GM21367 (cell line): ENCODE measurements at regions not wholly inside any gene's neighbourhood (a gene's known extent, or its start where the extent isn't known, plus 50 kb on each side); places are given as distances from the start of the nearest gene placed in this dataset.
"Not testable (repeated sequence)": the region's sequence is repeated elsewhere in the genome, so short reads cannot be mapped to it uniquely, and the experiment has no call there.

Experiments used
- ATAC-seq: cut with Tn5 transposase; IDR thresholded peaks from one replicate; pipeline ENCODE4 v1.9.1; 2021; ENCODE audit not compliant: unreplicated experiment

DNA sequence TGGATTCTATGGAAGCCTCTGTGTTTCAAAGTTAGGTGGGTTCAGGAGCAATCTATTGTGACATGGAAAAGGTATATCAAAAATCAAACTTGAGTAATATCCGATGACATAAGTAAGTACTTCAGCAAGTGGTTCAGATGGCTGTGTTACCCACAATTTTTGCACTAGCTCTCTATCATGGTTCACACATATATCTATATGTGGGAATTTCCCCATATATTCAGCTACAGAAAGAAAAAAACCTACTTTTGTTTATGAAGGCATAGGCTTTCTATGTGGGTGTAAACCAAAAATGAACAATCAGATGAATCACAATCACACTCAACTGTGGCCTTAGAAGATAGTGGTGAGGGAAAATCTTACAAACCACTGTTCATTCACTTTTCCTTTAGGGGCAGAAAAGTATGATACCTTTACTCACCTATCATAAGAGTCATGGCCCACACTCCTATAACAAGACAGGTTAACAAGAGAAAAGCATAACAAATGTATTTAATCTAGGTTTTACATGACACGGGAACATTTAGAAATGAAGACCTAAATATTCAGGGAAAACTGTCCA lies 449.6 kb upstream of the HTR1E start:
- ATAC-seq = no peak

DNA sequence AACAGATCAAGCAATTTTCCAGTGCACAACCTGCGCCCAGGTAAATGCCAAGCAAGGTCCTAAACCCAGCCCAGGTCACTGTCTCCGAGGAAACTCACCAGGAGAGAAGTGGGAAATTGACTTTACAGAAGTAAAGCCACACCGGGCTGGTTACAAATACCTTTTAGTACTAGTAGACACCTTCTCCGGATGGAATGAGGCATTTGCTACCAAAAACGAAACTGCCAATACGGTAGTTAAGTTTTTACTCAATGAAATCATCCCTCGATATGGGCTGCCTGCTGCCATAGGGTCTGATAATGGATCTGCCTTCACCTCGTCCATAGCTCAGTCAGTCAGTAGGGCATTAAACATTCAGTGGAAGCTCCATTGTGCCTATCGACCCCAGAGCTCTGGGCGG lies 459.0 kb upstream of the HTR1E start:
- not testable (repeated sequence) for ATAC-seq

DNA sequence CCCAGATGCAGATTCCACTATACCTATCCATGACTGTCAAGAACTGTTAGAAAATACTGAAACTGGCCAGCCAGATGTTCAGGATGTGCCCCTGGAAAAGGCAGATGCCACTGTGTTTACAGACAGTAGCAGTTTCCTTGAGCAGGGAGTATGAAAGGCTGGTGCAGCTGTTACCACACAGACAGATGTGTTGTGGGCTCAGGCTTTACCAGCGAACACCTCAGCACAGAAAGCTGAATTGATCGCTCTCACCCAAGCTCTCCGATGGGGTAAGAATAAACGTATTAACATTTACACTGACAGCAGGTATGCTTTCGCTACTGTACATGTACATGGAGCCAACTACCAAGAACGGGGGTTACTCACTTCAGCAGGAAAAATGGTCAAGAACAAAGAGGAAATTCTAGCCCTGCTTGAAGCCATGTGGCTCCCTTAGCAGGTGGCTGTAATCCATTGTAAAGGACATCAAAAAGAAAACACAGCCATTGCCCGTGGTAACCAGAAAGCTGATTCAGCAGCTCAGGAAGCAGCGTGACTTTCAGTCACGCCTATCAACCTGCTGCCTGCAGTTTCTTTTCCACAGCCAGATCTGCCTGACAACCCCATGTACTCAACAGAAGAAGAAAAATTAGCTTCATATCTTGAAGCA lies 459.7 kb upstream of the HTR1E start:
- no peak for ATAC-seq

DNA sequence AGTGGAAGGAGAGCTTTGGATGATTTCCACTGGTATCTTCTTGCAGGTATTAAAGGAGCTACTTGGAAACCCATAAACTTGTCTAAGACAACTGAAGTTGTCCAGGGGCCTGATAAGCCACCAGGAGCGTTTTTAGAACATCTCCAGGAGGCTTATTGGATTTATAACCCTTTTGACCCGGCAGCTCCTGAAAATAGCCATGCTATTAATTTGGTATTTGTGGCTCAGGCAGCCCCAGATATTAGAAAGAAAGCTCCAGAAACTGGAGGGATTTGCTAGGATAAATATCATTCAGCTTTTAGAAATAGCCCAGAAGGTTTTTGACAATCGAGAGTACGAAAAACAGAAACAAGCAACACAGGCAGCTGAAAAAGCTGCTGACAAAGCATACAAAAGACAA lies 461.0 kb upstream of the HTR1E start:
- no peak for ATAC-seq

DNA sequence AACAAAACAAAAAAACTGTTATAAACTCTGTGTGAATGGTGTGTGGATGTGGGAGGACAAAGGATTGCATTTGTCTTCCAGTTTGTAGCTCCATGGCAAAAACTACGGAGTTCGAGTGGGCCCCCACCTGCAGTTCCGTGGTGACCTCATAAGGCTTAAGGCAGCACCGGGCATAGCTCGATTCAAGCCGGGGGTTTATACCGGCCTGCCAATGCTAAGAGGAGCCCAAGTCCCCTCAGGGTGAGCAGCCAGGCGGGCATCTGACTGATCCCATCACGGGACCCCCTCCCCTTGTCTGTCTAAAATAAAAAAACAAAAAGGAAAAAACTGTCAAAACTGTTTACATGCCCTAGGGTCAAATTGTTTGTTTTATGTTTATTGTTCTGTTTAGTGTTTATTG lies 463.2 kb upstream of the HTR1E start:
- no peak for ATAC-seq

DNA sequence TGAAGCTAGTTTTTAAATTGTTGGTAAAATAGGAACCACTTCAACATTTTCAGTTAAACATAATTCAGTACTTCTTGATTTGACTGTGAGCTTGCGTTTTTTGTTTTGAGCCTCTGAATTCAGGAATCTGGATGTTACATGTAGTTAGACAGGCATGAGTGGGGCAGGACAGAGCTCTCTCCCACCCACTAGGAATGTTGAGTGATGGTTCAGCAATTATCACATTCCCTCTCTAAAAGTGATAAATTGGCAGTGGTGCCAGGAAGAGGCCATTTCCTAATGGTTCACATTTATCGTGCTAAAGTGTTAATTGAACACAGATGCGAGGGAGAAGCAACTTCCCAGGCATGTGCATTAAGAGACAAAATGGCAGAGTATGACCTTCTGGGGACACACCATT lies 465.5 kb upstream of the HTR1E start:
- ATAC-seq = no peak

DNA sequence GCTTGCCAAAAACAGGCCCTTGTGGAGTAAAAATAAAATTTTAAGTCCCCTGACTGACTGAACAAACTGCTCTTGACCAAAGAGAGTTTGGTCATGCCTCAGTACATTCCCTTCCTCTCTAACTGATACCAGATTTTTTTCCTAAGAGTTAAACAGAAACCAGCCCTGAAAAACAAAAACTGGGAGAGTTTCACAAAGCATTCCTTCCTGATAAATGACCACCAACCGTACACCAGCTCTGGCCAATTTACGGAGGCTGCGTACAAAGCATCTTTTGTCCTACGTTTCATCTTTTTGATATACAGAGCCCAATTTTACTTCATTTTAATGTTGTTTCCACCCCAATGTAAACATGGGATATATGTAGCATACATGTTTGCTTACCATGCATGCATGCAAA lies 477.4 kb upstream of the HTR1E start:
- no peak for ATAC-seq

DNA sequence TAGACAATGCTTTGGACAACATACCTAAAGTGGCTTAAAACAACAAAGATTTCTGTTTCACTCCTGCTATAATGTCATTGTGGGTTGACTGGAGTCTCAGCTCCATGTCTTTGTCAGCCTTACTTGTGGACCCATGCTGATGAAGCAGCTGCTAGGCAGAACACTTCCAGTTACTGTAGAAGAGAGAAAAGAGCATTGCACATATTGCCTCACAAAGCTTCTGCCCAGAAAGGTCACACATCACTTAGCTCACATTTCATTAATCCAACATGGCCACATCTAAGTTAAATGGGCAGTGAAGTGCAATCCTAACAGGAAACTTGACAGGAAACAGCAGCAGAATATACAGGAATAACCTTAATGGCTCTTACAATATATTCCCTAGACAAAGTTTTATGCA lies 480.5 kb upstream of the HTR1E start:
- ATAC-seq = no peak

DNA sequence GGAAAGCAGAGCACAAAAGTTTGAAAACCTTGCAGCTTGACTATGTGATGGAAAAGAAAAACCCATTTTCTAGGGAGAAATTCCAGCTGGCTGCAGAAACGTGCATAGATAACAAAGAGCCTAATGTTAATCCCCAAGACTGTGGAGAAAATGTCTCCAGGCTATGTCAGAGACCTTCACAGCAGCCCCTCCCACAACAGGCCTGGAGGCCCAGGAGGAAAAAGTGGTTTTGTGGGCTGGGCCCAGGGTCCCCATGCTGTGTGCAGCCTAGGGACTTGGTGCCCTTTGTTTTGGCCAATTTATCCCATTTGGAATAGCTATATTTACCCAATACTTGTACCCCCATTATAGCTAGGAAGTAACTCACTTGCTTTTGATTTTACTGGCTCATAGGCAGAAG lies 484.1 kb upstream of the HTR1E start:
- no peak for ATAC-seq

DNA sequence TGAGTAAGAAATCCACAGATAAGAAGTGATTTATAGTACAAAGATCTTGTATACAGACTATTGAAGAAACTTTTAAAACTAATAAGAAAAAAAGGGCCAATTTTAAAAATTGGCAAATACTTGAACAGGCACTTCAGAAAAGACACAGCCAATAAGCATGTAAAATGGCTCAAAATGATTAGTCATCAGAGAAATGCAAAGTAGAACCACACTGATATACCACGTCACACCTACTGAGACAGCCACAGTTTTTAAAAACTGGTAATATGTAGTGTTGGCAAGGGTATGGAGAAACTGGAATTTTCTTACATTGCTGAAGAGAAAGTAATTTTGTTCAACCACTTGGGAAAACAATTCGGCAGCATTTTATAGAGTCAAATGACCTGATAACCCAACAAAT lies 488.9 kb upstream of the HTR1E start:
- no peak for ATAC-seq

DNA sequence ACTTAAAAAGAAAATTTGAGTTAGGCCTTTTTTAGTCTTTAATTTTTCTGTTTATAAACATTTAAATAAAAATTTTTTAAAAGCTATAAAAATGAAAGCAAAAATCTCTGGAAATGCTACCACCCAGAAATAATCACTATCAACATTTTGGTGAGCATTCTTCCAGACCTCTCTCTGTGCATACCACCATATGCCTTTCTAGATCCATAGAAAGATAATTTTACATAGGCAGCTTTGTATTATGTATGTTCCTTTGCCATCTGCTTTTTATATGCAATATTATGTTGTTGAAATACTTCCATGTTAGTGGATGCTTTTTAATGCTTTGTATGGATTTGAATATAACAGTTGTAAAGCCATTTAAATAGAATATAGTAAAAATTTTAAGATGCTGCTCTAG lies 496.7 kb upstream of the HTR1E start:
- ATAC-seq = no peak

DNA sequence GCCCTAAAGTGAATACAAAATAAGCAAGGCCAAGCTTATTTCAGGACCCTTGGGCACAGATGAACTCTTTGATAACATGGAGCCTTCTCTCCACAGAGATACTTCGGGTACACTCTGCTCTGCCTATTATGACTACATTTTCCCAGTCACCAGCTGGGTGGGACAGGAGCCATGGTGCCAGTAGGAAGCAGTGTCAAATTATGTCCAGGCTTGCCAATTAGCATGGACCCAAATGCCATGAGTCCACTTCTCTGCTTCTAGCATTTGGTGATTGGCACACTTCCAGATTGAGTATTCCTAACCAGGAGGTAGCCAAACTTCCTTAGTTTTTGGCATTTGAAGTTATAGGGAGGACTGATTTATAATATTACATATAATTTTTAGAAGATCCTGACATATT lies 513.8 kb upstream of the HTR1E start:
- ATAC-seq = no peak

DNA sequence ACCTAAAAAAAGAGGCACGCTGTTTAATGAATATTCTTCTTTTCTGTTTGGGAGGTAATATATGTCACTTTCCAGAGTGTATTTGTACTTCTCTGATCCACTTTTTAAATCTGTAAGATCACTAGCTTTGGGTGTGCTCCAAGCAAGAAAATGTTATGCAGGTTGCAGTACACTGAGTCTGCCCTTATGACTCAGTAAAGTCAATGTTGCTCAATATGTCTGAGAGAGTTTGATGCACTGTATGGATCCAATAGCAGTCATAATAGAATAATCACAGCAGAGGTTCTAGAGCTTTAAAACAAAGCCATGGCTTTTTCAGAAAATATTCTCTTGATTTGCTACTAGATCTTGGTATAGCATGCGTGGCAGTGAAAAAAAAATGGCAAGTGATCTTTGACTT lies 525.3 kb upstream of the HTR1E start:
- ATAC-seq = no peak

DNA sequence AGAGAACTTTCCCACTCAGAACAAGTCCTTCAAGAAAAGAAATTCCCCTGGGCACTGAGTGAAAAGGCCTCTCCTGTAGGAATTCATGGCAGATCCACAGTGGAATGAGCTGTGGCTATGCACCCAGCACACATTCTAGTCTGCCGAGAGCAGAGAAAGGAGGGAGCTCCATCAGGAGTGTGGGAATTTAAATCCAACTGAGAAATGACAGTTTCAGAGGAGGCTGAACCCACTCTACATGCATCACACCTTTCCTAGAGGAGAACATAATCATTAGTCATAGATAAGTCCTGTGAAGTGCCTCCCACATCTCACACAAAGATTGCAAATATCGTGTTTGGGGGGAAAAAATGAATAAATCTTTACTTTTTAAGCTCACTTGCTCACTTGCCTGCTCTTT lies 530.2 kb upstream of the HTR1E start:
- ATAC-seq = no peak

DNA sequence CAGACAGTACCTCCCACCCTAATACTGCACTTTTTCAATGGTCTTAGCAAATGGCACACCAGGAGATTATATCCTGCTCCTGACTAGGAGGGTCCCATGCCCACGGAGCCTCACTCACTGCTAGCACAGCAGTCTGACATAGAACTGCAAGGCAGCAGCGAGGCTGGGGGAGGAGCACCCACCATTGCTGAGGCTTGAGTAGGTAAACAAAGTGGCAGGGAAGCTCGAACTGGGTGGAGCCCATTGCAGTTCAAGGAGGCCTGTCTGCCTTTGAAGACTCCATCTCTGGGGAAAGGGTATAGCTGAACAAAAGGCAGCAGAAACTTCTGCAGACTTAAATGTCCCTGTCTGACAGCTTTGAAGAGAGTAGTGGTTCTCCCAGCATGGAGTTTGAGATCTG lies 544.5 kb upstream of the HTR1E start:
- ATAC-seq = not testable (repeated sequence)

DNA sequence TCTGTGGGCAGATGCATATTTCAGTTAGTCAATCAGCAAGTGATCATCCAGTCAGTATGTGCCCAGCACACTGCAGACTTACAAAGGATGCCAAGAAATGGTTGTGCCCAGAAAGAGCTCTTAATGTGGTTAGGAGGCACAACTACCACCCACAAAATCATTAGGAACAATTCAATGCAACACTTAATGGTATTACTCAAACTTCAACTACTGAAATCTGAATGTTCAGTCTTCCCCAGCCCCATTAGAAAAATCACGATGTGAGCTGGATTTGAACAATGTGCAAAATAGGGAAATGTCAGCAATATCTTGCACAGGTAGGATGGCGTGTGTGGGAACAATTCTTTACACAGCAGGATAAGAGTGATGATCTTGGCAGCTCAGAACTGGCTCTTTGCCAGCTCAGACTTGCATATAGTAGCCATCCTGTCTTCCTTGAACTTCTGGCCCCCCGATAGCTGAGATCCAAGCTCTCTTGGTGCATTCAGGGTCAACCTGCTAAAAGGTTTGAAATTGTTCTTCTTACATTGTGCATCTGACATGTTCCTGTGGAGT lies 556.7 kb upstream of the HTR1E start:
- no peak for ATAC-seq

DNA sequence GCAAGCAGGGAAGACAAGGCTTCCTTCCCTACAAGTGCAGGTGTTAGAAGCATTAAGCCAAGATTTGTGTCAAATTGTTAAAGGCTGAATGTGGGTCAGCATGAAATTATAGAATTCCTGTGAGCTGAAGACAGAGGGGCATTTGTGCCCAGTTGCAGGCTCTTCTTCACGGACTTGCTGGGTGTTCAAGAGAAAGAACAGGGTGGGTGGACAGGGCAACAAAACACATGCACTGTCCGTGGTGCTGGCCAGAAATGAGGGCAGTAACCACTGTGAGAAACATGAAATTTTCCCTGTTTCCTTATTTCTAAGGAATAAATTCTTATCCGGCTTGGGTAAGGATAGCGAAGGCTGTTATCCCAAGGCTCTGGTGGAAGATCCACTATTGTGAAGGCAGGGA lies 579.5 kb upstream of the HTR1E start:
- no peak for ATAC-seq

DNA sequence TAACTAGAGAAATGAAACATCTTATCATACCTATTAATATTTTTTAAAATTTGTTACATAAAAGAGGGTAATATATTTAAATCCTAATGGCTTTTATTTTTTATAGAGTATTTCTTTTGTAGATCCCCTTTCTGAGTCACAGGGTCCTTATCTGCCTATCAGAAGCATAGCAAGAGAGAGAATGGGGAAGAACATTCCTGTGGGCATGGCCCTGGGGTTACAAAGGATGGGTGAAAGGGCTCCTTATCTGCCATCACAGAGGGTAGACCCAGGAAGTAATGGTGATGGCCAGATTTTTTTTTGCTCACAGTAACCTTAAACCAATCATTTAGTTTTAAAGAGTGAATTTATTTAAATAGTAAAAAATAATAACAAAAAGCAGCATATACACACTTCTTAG lies 582.1 kb upstream of the HTR1E start:
- no peak for ATAC-seq

DNA sequence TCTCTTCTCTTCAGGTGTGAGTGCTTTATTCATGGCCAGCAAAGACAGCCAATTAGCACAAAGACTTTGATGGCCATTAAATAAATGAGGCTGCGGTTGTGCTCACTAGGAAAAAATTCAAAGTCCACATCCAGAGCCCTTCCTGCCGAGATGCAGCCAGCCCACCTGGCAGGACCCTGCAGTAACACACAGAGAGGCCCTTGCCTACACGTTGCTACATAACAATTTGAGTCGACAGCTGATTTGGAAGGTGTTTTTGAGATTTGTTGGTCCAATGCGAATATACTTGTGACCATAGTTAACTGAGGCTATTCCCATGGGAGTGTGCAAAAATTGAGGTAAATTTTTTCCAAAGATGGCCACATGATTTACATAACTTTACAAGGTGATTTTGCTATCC lies 605.4 kb upstream of the HTR1E start:
- no peak for ATAC-seq

DNA sequence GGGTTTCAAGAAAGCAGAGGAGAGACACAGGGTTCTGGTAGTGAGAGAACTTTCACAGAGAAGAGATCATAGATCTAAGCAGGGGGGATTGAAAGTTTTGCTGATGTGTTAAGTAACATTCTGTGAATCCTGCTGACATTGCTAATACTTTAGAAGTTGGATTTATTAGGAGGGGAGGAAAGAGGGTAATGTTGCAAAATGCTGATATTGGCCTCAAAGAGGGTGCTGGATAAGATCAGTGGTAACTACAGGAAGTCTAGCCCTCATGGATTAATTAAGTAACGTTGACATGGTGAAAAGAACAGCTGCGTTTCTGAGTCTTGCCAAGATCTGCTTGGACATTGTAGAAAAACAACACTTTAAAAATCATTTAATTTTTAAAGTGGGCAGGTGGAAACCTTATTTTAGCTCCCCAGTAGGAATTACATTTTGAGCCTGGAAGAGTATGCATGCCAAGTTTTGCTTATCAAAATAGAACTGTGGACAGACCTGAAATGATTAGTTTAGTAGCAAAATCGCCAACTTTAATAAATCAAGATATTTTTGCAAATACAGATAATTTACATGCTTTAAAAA lies 606.0 kb upstream of the HTR1E start:
- ATAC-seq = no peak

DNA sequence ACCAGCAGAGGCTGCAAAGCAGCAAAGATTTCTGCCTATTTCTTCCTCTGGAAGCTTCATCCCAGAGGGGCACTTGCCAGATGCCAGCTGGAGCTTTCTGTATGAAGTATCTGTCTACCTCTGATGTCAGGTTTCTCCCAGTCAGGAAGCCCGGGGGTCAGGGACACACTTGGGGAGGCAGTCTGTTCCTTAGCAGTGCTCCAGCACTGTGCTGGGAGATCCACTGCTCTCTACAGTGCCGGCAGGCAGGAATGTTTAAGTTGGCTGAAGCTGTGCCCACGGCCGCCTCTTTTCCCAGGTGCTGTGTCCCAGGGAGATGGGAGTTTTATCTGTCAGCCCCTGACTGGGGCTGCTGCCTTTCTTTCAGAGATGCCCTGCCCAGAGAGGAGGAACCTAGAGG lies 631.1 kb upstream of the HTR1E start:
- no peak for ATAC-seq

DNA sequence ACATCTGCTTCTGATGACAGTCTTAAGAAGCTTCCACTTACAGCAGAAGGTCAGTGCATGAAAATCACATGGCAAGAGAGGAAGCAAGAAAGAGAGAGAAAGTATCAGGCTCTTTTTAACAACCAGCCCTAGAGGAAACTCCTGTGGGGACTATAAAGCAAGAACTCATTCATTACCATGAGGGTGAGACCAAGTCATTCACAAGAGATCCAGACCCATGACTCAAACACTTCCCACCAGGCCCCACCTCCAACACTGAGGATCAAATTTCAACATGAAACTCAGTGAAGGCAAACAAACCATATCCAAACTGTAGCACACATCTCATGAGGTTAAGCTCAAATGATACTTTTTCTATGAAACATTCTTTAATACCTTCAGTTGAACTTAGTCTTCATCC lies 643.2 kb upstream of the SYNCRIP start:
- no peak for ATAC-seq
